ENCODE measurements at regions not wholly inside any gene's neighbourhood (a gene's known extent, or its start where the extent isn't known, plus 50 kb on each side); places are given as distances from the start of the nearest gene placed in this dataset.
"Not testable (repeated sequence)": the region's sequence is repeated elsewhere in the genome, so short reads cannot be mapped to it uniquely, and the experiment has no call there.

- no peak for DNase-seq (ENCODE audit: extremely low read depth in 1 of 11, low read depth in 9 of 11, low spot score in 4 of 11)
These were observed 61.3 kb upstream of the WAC start for GRCh38 chr10:28471652-28472050.

DNA sequence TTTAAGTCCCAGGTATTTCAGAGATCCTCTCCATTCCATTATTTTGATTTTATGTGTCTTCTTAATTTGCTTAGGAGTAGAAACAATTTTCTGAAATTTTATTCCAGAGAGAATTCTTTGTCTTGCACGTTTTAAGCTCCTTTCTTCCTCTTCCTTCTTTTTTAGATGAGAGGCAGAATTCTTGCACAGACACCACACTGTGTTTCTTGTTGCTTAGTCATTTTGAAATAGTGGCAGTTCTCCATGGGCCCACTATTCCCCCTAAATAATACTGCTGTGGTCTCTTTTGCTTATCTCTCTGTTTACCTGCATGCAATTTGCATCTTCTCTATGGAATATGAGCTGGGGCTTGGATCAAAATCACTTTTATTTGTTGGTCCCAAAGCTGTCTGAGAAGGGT, 54.3 kb upstream of the WAC start:
- DNase-seq (ENCODE audit: extremely low read depth in 1 of 11, low read depth in 9 of 11, low spot score in 4 of 11): no peak

GRCh38 chr10:28479425-28479865, 53.5 kb upstream of the WAC start:
- DNase-seq (ENCODE audit: extremely low read depth in 1 of 11, low read depth in 9 of 11, low spot score in 4 of 11): peak in 5 of 11 donors; percentile 11 to 39 (median 37)

DNA sequence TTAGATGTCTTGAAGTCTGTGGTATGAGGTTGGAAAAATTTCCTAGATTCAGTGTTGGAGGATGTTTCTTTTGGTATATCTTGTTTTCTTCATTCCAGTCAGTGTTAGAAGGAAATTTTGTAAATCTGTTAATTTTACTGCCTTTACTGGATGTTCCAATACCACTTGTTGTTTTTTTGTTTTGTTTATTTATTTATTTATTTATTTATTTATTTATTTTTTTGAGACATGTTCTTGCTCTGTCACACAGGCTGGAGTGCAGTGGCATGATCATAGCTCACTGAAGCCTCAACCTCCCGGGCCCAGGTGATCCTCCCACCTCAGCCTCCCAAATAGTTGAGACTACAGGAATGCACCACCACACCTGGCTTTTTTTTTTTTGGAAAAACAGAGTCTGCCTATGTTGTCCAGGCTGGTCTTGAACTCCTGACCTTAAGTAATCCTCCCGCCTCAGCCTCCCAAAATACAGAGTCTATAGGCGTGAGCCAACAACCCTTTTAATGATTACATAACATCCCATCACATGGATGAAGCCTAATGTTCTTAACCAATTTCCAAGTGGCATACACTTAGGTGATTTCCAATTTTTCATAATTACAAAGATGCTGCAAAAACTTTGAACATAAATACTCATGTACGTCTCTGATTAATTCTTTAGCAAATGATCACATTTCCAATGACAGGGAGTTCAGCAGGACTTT, 52.8 kb upstream of the WAC start:
- DNase-seq (ENCODE audit: extremely low read depth in 1 of 11, low read depth in 9 of 11, low spot score in 4 of 11): no peak

DNA sequence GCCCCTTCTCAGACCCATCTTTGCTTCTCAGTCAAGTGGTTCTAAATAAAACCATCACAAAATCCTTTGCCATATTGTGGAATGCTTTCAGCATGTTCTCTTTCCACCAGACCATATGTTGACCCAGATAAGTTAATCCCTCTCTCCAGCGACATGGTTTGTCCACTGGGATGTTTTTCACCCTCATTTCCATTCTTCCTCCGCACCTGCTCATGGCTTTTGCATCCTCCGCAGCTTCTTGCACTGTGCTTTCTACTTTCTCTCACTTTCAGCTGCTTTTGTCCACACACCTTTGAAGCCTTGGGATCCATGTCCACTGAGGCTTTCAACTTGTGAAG, 52.3 kb upstream of the WAC start:
- DNase-seq (ENCODE audit: extremely low read depth in 1 of 11, low read depth in 9 of 11, low spot score in 4 of 11): no peak

DNA sequence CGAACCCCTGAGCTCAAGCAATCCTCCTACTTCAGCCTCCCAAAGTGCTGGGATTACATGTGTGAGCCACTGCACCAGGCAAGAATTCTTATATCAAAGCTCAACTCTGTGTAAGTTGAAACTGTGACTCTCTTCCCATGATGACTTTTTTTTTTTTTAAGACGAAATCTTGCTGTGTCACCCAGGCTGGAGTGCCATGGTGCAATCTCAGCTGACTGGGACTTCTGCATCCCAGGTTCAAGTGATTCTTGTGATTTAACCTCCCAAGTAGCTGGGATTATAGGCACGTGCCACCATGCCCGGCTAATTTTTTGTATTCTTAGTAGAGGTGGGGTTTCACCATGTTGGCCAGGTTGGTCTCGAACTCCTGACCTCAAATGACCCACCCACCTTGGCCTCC, 51.6 kb upstream of the WAC start:
- not testable (repeated sequence) for DNase-seq (ENCODE audit: extremely low read depth in 1 of 11, low read depth in 9 of 11, low spot score in 4 of 11)

GRCh38 chr10:28481968-28482367, 51.0 kb upstream of the WAC start:
- DNase-seq (ENCODE audit: extremely low read depth in 1 of 11, low read depth in 9 of 11, low spot score in 4 of 11): no peak
